Peyer's patch (tissue), 4 donors: ENCODE measurements at regions not wholly inside any gene's neighbourhood (a gene's known extent, or its start where the extent isn't known, plus 50 kb on each side); places are given as distances from the start of the nearest gene placed in this dataset.

ENCODE experiments used
- DNase-seq, 3 donors: peaks; one replicate each; pipeline ENCODE4 v3.0.0-alpha.2; 2017 to 2019
- H3K27ac ChIP-seq, 4 donors: fragments of 200-600 bp; sonication (generic); one replicate each; pipeline ENCODE4 v1.5.1; 2016 to 2019
- H3K27me3 ChIP-seq, 2 donors: fragments of 200-600 bp; sonication (generic); one replicate each; pipeline ENCODE4 v1.5.1; 2019
- H3K36me3 ChIP-seq, 3 donors: fragments of 200-600 bp; sonication (generic); one replicate each; pipeline ENCODE4 v1.5.1; 2016 to 2019
- H3K4me1 ChIP-seq, 4 donors: fragments of 200-600 bp; sonication (generic); one replicate each; pipeline ENCODE4 v1.5.1; 2016 to 2019
- H3K4me3 ChIP-seq, 4 donors: fragments of 200-600 bp; sonication (generic); 1 replicate in 3 of 4; 2 replicates in 1 of 4; pipeline ENCODE4 v1.5.1; 2016 to 2019; ENCODE audit warnings: mild to moderate bottlenecking in 1 of 4
- H3K9me3 ChIP-seq, 4 donors: fragments of 200-600 bp; sonication (generic); one replicate each; pipeline ENCODE4 v1.5.1; 2016 to 2019; ENCODE audit warnings: mild to moderate bottlenecking in 1 of 4
- POLR2A ChIP-seq, 2 donors: fragments of 450-650 bp; IDR thresholded peaks; one replicate each; pipeline ENCODE4 v1.5.1; 2017; ENCODE audit warnings: antibody characterized with exemption in 2 of 2, mild to moderate bottlenecking in 2 of 2, moderate library complexity in 2 of 2
- TF ChIP-seq, protein P1 (sequence below), 6 experiments: fragments of 450-650 bp in 4 of 6; fragments of 200-600 bp in 2 of 6; sonication (generic) in 1 of 6; IDR thresholded peaks; one replicate each; pipeline ENCODE4 v1.5.1; 2017 to 2019; ENCODE audit warnings: antibody characterized with exemption in 6 of 6, mild to moderate bottlenecking in 3 of 6, moderate library complexity in 1 of 6

DNA sequence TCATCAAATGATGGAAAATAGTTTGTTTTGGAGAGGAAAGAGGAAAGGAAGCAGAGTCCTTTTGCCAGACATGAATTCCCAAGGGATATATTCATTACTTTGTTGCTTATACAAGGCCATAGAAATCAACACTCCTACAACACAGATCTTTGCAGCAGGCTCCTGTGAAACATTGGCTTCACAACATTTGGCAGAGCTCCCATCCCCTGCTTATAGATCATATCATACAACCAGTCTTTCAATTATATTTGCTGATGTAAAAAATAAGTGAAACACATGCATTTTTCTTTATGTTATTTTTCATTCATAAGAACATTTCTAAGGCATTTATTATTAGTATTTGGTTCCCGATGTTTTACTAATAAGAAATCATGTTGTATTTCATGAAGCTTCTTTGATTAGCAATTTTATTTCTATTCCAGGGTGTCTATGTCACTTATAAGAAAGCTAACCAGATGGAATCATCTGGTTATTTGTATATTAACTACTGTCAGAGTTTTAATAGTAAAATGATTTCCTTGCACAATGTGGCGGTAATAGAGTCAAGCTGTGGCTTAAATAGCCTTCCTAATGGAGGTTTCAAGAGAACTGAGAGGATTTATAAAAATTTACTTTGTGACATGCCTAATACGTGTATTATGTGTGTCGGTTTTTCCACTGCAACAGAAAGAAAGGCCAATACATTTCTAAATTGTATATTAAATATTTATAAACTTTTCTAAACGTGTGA, 470.3 kb upstream of the NCAM2 start:
- Histone ChIP-seq H3K9me3 (no peaks in the 10 kb centered on the region), H3K36me3 (no peaks in the 10 kb centered on the region), H3K27me3 (no peaks in the 10 kb centered on the region), H3K4me1 (no peaks in the 10 kb centered on the region), H3K4me3 (no peak overlapping the region), H3K27ac (no peak overlapping the region)
- no peak for TF ChIP-seq POLR2A (IDR thresholded peaks at IDR 0.05)
- TF ChIP-seq, protein P1, sequence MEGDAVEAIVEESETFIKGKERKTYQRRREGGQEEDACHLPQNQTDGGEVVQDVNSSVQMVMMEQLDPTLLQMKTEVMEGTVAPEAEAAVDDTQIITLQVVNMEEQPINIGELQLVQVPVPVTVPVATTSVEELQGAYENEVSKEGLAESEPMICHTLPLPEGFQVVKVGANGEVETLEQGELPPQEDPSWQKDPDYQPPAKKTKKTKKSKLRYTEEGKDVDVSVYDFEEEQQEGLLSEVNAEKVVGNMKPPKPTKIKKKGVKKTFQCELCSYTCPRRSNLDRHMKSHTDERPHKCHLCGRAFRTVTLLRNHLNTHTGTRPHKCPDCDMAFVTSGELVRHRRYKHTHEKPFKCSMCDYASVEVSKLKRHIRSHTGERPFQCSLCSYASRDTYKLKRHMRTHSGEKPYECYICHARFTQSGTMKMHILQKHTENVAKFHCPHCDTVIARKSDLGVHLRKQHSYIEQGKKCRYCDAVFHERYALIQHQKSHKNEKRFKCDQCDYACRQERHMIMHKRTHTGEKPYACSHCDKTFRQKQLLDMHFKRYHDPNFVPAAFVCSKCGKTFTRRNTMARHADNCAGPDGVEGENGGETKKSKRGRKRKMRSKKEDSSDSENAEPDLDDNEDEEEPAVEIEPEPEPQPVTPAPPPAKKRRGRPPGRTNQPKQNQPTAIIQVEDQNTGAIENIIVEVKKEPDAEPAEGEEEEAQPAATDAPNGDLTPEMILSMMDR (IDR thresholded peaks at IDR 0.05) = no peak
- no peak for DNase-seq

DNA sequence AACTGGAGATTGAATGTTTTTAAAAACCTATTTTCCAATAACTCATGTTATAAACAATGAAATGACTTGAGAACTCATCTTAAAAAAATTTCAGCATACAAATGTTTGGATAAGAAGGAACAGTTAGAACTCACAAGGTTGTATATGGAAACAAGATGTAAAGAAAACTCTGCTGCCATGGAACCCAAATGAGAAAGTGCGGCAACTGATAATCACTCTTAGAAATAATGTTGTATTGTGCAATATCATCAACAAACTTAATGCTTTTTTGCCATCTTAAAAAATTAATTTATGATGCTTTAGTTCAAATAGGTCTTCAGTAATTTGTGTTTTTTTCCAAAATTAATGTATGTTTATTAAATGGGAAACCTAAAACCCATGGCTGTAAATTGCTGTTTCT, 461.1 kb upstream of the NCAM2 start:
- Histone ChIP-seq H3K27me3 (no peaks in the 10 kb centered on the region), H3K36me3 (no peaks in the 10 kb centered on the region), H3K4me3 (no peak overlapping the region), H3K27ac (no peak overlapping the region), H3K9me3 (peaks cover 0 to 4% (median 0%) of the 10 kb centered on the region in 4 donors), H3K4me1 (no peaks in the 10 kb centered on the region)
- no peak for TF ChIP-seq POLR2A (IDR thresholded peaks at IDR 0.05)
- TF ChIP-seq, protein P1 (IDR thresholded peaks at IDR 0.05) = no peak
- no peak for DNase-seq

DNA sequence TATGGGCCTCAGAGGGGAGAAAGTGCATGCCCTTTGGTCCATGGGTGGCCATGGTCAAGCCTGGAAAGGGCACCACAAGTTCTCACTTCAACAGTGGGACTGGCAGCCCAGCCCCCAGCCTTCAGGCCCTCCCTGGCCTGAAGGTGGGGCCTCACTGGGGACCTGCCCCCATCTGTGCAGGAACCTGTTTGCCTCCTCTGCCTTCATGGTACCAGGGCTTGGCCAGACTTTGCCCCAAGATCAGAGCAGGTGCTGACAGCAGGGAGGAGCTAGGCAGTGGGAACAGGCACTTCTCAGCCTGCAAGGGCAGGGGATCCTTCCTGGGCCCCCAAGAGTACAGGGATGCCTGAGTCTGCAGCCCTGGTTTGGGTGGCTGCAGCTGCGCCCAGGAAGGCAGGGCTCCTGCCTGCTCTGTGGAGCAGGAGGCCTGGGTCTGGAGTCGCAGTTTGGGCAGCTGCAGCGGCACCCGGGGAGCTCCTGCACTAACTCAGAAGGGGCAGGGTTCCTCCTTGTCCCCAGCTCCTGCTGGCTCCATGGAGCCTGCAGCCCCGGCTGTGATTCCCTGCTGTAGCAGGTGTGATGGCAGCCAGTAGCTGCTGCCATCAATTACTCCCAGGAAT, 460.1 kb upstream of the NCAM2 start:
- TF ChIP-seq, protein P1 (IDR thresholded peaks at IDR 0.05) = no peak
- TF ChIP-seq POLR2A (IDR thresholded peaks at IDR 0.05) = no peak
- Histone ChIP-seq H3K4me1 (no peaks in the 10 kb centered on the region), H3K27me3 (no peaks in the 10 kb centered on the region), H3K9me3 (peaks cover 0 to 4% (median 0%) of the 10 kb centered on the region in 4 donors), H3K4me3 (no peak overlapping the region), H3K36me3 (no peaks in the 10 kb centered on the region), H3K27ac (no peak overlapping the region)
- no peak for DNase-seq

DNA sequence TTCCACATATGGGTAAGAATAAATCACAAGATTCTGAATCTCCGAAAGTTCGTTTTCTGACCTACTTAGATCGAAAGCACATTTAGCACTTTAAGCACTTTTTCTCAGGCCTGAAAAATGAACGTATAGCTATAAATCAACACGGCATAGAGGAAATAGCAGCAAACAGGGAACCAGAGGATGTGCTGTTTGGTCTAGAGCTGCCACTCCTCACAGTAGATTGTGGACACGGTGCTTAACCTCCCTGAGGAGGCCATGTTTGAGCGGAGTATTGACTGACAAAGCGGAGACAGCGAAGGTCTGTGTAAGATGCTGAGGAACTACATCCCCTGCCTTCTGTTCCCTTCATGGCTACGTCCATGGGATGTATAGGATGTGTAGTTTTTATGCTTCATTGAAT, 452.8 kb upstream of the NCAM2 start:
- no peak for DNase-seq
- H3K27ac ChIP-seq = no peak overlapping the region
- H3K4me3 ChIP-seq = no peak overlapping the region
- H3K4me1 ChIP-seq = no peaks in the 10 kb centered on the region
- H3K36me3 ChIP-seq = no peaks in the 10 kb centered on the region
- no peaks in the 10 kb centered on the region for H3K9me3 ChIP-seq
- TF ChIP-seq, protein P1 (IDR thresholded peaks at IDR 0.05) = no peak
- no peak for TF ChIP-seq POLR2A (IDR thresholded peaks at IDR 0.05)
- no peaks in the 10 kb centered on the region for H3K27me3 ChIP-seq

DNA sequence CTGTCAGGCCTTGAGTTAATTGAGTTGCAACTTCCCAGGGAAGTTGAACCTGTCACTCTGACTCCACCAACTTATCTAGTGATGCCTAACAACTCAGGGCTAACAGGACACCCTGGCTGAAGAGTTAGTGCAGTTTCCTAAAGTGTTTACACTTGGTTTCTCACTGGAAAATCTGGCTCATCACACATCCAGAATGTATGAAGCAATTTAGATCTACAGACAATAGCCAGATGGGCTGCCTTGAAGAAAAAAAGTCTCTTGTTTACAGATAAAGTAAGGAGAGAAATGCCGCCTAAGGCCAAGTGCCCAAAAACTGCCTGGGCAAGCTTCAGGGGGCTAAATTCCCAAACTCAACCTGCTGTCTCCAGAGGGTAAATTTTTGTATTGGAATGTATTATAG, 446.3 kb upstream of the NCAM2 start:
- H3K27ac ChIP-seq = no peak overlapping the region
- no peaks in the 10 kb centered on the region for H3K27me3 ChIP-seq
- H3K4me1 ChIP-seq = no peaks in the 10 kb centered on the region
- H3K4me3 ChIP-seq = no peak overlapping the region
- TF ChIP-seq, protein P1 (IDR thresholded peaks at IDR 0.05) = no peak
- no peak for TF ChIP-seq POLR2A (IDR thresholded peaks at IDR 0.05)
- no peaks in the 10 kb centered on the region for H3K9me3 ChIP-seq
- no peaks in the 10 kb centered on the region for H3K36me3 ChIP-seq
- no peak for DNase-seq
